ENCODE measurements at regions not wholly inside any gene's neighbourhood (a gene's known extent, or its start where the extent isn't known, plus 50 kb on each side); places are given as distances from the start of the nearest gene placed in this dataset.

GRCh38 chr1:82160903-82161302, 360.2 kb downstream of the ADGRL2 start:
- TF ChIP-seq, protein P1, sequence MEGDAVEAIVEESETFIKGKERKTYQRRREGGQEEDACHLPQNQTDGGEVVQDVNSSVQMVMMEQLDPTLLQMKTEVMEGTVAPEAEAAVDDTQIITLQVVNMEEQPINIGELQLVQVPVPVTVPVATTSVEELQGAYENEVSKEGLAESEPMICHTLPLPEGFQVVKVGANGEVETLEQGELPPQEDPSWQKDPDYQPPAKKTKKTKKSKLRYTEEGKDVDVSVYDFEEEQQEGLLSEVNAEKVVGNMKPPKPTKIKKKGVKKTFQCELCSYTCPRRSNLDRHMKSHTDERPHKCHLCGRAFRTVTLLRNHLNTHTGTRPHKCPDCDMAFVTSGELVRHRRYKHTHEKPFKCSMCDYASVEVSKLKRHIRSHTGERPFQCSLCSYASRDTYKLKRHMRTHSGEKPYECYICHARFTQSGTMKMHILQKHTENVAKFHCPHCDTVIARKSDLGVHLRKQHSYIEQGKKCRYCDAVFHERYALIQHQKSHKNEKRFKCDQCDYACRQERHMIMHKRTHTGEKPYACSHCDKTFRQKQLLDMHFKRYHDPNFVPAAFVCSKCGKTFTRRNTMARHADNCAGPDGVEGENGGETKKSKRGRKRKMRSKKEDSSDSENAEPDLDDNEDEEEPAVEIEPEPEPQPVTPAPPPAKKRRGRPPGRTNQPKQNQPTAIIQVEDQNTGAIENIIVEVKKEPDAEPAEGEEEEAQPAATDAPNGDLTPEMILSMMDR (conservative IDR thresholded peaks at IDR 0.05), result no peak
- no peak for TF ChIP-seq ZFX (IDR thresholded peaks at IDR 0.05)

All from C4-2B (cell line).